ENCODE measurements at regions not wholly inside any gene's neighbourhood (a gene's known extent, or its start where the extent isn't known, plus 50 kb on each side); places are given as distances from the start of the nearest gene placed in this dataset.

DNA sequence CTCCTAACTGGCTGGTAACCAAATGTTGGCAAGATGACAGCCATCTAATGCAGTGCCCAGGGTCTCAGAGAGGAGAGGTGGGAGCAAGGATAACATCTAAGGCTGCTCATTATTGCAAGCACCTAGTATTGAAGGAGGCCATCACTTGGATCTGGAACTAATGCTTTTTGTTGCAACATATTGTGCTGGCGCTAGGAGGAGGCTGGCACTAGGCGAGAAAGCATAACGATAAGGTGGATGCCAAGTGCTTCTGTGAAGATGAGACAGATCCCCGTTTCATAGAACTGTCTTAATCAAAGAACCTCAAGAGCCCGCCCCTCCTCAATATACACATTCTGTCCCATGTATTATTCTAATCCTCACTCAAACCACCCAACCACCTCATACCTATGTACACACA is 774.0 kb downstream of the VRK1 start:
- no peak for TF ChIP-seq EP300 (IDR thresholded peaks at IDR 0.05)
- TF ChIP-seq, protein P1, sequence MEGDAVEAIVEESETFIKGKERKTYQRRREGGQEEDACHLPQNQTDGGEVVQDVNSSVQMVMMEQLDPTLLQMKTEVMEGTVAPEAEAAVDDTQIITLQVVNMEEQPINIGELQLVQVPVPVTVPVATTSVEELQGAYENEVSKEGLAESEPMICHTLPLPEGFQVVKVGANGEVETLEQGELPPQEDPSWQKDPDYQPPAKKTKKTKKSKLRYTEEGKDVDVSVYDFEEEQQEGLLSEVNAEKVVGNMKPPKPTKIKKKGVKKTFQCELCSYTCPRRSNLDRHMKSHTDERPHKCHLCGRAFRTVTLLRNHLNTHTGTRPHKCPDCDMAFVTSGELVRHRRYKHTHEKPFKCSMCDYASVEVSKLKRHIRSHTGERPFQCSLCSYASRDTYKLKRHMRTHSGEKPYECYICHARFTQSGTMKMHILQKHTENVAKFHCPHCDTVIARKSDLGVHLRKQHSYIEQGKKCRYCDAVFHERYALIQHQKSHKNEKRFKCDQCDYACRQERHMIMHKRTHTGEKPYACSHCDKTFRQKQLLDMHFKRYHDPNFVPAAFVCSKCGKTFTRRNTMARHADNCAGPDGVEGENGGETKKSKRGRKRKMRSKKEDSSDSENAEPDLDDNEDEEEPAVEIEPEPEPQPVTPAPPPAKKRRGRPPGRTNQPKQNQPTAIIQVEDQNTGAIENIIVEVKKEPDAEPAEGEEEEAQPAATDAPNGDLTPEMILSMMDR (IDR thresholded peaks at IDR 0.05): no peak
- Histone ChIP-seq H3K27me3 (peaks cover 4% of the 10 kb centered on the region), H3K36me3 (no peaks in the 10 kb centered on the region), H3K4me1 (no peaks in the 10 kb centered on the region), H3K9me3 (peaks cover 0 to 16% (median 0%) of the 10 kb centered on the region in 3 donors), H3K4me3 (no peak overlapping the region), H3K27ac (no peak overlapping the region)
- ATAC-seq: no peak
- WGBS, 2 donors (ENCODE audit: low coverage in 1 of 2): 80 to 87% methylated on average over 5 of the region's 5 CpGs

DNA sequence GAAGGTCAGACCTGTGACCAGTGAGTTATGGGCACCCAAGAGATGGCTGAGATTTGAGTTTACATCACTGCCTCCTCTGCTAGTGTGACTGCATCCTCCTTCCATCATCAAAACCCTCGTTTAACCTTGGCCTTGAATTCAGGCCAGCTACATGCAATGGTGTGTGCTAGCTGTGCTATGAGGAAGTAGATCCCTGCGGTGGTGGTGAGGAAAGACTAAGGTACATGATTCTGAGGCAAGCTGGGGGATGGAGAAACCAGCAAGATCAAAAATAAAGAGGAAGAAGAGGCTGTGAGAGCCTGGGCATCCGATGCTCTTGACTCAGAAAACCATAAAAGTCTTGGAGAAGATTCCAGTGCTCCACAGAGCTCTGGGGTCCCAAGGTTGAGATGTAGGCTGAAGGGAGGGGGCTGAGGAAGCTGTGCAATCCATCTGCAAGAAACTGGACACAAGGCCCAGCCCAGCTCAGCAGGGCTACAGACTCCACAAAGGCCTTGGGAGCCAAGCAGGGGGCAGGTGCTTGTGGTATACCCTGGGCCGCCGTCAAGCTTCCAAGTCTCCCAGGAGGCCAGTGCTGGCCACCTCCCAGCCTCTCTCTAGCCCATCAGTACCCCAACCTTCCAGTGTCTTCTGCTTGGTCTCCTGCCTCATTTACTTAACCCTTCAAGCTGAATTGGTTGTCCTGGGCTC is 774.8 kb downstream of the VRK1 start:
- TF ChIP-seq EP300 (IDR thresholded peaks at IDR 0.05) (no peak), POLR2AphosphoS5 (IDR thresholded peaks at IDR 0.05) (no peak), POLR2A (IDR thresholded peaks at IDR 0.05) (no peak)
- TF ChIP-seq, protein P1 (IDR thresholded peaks at IDR 0.05): no peak
- no peak overlapping the region for H3K27ac ChIP-seq
- WGBS, 2 donors (ENCODE audit: low coverage in 1 of 2): 47 to 75% methylated on average over 2 to 3 of the region's 5 CpGs

DNA sequence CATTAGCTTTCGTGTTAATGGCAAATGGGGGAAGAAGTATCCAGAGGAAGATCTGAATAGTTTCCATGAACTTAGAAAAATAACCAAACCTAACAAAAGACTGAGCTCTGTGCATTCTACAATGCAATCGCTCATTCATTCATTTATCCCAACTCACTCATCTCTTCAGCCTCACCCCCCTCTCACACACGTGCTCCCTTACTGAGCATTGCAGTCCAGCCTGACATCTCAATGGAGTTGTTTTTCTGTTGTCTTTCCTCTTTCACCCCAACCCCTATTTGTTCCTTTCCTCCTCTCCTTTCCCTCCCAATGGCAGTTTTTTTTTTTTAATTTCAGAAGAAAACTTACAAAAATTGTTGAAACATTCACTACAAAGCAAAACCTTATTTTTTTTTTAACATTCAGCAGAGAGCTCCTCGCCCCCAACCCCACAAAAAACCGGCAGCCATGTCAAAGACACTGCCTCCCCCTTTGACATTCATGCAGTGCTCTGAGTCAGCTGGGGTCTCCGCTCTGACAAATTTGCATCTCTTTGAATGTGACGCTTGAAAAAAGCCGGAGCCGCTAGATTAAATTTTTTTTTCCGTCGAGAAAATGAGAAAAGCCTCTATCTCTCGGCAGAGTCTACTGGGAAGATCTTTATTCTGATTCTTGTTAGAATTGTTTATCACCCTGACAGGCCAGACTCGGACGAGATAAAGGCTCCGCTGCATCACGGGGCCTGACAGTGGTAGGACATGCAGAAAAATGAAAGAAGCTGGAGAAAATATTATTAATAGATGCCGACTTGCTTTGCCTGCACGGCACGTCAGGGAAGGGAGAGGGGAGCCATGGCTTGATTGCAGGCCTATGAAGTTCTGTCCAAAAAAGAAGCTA is 775.6 kb downstream of the VRK1 start:
- no peak overlapping the region for H3K27ac ChIP-seq
- ATAC-seq: no peak
- TF ChIP-seq EP300 (IDR thresholded peaks at IDR 0.05) (no peak), POLR2A (IDR thresholded peaks at IDR 0.05) (no peak), POLR2AphosphoS5 (IDR thresholded peaks at IDR 0.05) (no peak)
- TF ChIP-seq, protein P1 (IDR thresholded peaks at IDR 0.05): no peak
- H3K4me3 ChIP-seq: no peak overlapping the region
- H3K9me3 ChIP-seq: peaks cover 0 to 16% (median 0%) of the 10 kb centered on the region in 3 donors
- 32 to 50% methylated on average over 10 to 15 of the region's 19 CpGs for WGBS, 2 donors (ENCODE audit: low coverage in 1 of 2)
- no peaks in the 10 kb centered on the region for H3K36me3 ChIP-seq
- H3K27me3 ChIP-seq: peaks cover 4% of the 10 kb centered on the region
- no peaks in the 10 kb centered on the region for H3K4me1 ChIP-seq

More for the DNA sequence above, 774.8 kb downstream of the VRK1 start:
- Histone ChIP-seq H3K4me3 (no peak overlapping the region), H3K36me3 (no peaks in the 10 kb centered on the region), H3K4me1 (no peaks in the 10 kb centered on the region), H3K27me3 (peaks cover 4% of the 10 kb centered on the region), H3K9me3 (peaks cover 0 to 16% (median 0%) of the 10 kb centered on the region in 3 donors)
- ATAC-seq: no peak

DNA sequence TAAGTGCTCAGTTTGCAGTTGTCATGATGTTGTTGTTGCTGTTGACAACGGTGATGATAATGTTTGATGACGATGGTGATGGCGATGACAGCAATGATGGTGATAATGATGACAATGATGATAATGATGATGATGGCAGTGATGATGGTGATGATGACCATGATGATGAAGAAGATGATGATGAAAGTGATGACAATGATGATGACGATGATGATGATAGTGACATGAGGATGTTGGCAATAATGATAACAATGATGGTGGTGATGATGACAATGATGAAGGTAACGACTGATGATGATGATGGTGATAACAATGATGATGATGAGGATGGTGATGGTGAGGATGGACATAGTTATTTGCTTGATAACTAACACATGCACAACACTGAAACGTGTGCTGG is 778.5 kb downstream of the VRK1 start:
- H3K27ac ChIP-seq: no peak overlapping the region
- H3K36me3 ChIP-seq: no peaks in the 10 kb centered on the region
- ATAC-seq: no peak
- TF ChIP-seq, protein P1 (IDR thresholded peaks at IDR 0.05): no peak
- TF ChIP-seq POLR2A (IDR thresholded peaks at IDR 0.05) (no peak), EP300 (IDR thresholded peaks at IDR 0.05) (no peak), POLR2AphosphoS5 (IDR thresholded peaks at IDR 0.05) (no peak)
- no peak overlapping the region for H3K4me3 ChIP-seq
- H3K27me3 ChIP-seq: peaks cover 4% of the 10 kb centered on the region
- WGBS, 2 donors (ENCODE audit: low coverage in 1 of 2): 69 to 80% methylated on average over 3 to 6 of the region's 6 CpGs
- H3K4me1 ChIP-seq: no peaks in the 10 kb centered on the region
- peaks cover 0 to 16% (median 0%) of the 10 kb centered on the region in 3 donors for H3K9me3 ChIP-seq
